ENCODE measurements at regions not wholly inside any gene's neighbourhood (a gene's known extent, or its start where the extent isn't known, plus 50 kb on each side); places are given as distances from the start of the nearest gene placed in this dataset.

DNA sequence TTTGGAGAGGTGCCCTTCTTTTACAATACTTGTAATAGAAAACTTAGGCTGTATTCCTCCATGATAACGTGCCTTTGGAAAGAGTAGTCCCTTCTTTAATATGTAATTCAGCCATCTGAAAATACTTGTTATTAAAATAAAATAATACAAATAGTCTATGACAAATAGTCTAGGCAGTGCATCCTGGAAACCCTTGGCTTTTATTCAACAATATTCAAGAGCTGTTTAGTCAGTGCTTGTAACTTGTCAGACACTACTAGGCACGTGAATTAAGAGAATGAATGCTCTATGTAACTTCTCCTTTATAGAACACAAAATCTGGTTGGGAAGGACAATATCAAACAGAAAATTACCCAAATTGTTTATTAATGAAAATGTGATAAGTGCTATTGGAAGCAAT is 388.2 kb downstream of the MTX2 start:
- TF ChIP-seq GATA2 (IDR thresholded peaks at IDR 0.05; ENCODE audit: low read depth, low read length) = no peak
- no peak for TF ChIP-seq GATA3 (IDR thresholded peaks at IDR 0.05; ENCODE audit: low read depth, low read length)

Data from SH-SY5Y (cell line).